ENCODE measurements at regions not wholly inside any gene's neighbourhood (a gene's known extent, or its start where the extent isn't known, plus 50 kb on each side); places are given as distances from the start of the nearest gene placed in this dataset.
"Not testable (repeated sequence)": the region's sequence is repeated elsewhere in the genome, so short reads cannot be mapped to it uniquely, and the experiment has no call there.

DNA sequence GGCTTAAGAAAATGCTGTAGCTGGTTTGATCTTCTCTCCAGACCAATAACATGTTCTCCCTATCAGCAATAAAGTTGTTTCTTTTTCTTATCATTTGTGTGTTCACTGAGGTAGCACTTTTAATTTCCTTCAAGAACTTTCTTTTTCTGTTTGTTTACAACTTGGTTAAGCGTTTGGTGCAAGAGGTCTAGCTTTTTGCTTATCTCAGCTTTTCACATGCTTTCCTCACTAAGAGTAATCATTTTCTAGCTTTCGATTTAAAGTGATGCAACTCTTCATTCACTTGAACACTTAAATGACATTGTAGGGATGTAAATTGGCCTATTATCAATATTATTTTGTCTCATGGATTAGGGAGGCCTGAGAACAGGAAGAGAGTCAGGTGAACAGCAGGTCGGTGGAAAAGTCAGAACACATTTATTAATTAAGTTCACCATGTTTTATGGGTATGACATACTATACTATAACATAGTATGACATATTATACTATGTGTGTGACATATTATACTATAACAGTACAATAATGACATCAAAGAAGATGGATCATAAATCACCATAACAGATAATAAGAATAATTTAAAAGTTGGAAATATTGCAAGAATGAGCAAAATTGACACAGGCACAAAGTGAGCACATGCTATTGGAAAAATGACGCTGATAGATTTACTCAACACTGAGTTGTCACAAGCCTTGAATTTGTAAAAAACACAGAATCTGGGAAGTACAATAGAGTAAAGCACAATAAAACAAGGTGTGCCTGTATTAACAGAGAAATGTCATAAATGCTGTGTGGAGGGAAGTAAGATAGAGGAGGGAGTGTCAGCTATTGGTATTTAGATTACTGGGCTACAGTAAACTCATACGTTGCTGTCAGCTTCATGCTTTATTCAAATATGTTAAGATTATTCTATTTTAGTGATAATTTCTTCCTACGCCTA is 218.6 kb upstream of the SLC7A11 start:
- no peaks in the 10 kb centered on the region for H3K36me3 ChIP-seq
- 83 to 90% methylated on average over 6 of the region's 6 CpGs for WGBS, 2 donors
- DNase-seq (ENCODE audit: low spot score in 2 of 2) = no peak
- TF ChIP-seq, protein P1, sequence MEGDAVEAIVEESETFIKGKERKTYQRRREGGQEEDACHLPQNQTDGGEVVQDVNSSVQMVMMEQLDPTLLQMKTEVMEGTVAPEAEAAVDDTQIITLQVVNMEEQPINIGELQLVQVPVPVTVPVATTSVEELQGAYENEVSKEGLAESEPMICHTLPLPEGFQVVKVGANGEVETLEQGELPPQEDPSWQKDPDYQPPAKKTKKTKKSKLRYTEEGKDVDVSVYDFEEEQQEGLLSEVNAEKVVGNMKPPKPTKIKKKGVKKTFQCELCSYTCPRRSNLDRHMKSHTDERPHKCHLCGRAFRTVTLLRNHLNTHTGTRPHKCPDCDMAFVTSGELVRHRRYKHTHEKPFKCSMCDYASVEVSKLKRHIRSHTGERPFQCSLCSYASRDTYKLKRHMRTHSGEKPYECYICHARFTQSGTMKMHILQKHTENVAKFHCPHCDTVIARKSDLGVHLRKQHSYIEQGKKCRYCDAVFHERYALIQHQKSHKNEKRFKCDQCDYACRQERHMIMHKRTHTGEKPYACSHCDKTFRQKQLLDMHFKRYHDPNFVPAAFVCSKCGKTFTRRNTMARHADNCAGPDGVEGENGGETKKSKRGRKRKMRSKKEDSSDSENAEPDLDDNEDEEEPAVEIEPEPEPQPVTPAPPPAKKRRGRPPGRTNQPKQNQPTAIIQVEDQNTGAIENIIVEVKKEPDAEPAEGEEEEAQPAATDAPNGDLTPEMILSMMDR (IDR thresholded peaks at IDR 0.05) = no peak
- no peak for TF ChIP-seq POLR2A (IDR thresholded peaks at IDR 0.05)
- no peak overlapping the region for H3K27ac ChIP-seq
- H3K27me3 ChIP-seq = no peaks in the 10 kb centered on the region
- no peaks in the 10 kb centered on the region for H3K4me1 ChIP-seq
- no peak overlapping the region for H3K4me3 ChIP-seq
- H3K9me3 ChIP-seq = no peaks in the 10 kb centered on the region

DNA sequence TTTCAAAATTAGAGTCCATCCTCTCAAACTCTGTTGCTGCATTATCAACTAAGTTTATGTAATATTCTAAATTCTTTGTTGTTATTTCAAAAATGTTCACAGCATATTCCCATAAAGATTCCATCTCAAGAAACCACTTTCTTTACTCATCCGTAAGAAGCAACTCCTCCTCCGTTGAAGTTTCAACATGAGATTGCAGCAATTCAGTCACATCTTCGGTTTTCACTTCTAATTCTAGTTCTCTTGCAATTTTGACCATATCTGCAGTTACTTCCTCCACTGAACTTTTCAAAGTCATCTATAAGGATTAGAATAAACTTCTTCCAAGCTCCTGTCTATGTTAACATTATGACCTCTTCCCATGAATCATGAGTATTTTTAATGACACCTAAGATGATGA is 216.6 kb upstream of the SLC7A11 start:
- 90% methylated on average over 3 of the region's 3 CpGs for WGBS, 2 donors
- Histone ChIP-seq H3K27ac (no peak overlapping the region), H3K9me3 (no peaks in the 10 kb centered on the region), H3K27me3 (no peaks in the 10 kb centered on the region), H3K4me3 (no peak overlapping the region), H3K36me3 (no peaks in the 10 kb centered on the region), H3K4me1 (no peaks in the 10 kb centered on the region)
- DNase-seq (ENCODE audit: low spot score in 2 of 2) = no peak
- TF ChIP-seq EP300 (IDR thresholded peaks at IDR 0.05) (no peak), POLR2A (IDR thresholded peaks at IDR 0.05) (no peak)
- TF ChIP-seq, protein P1 (IDR thresholded peaks at IDR 0.05) = no peak

DNA sequence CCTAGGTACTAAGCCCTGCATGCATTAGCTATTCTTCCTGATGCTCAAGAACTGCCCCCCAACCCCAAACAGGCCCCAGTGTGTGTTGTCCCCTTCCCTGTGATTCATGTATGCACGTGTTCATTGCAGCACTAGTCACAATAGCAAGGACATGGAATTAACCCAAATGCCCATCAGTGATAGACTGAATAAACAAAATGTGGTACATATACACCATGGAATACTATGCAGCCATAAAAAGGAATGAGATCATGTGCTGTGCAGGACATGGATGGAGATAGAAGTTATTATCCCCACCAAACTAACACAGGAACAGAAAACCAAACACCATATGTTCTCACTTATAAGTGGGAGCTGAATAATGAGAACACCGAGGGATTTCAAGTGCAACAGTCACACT is 214.2 kb upstream of the SLC7A11 start:
- not testable (repeated sequence) for DNase-seq (ENCODE audit: low spot score in 2 of 2)
- 90 to 100% methylated on average over 2 of the region's 2 CpGs for WGBS, 2 donors

DNA sequence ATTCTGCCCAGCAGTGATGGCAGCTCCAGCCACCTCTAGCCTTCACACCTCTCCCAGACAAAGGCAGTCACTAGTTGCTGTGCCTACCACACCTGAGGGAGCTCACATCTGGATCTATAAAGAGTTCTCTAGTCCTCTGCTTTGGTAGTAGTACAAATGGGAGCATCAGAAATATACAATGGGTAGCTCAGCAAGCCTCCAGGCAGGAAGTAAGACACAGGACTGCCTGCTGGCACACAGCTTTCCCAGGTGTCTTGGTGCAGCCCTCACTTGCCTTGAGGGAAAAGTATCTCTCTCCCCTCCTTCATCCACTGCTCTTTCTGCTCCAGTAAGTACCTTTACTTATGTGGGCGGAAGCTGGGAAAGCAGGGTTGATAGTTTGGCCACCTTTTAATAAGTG is 212.9 kb upstream of the SLC7A11 start:
- no peaks in the 10 kb centered on the region for H3K36me3 ChIP-seq
- TF ChIP-seq, protein P1 (IDR thresholded peaks at IDR 0.05) = no peak
- no peak for TF ChIP-seq EP300 (IDR thresholded peaks at IDR 0.05)
- TF ChIP-seq POLR2A (IDR thresholded peaks at IDR 0.05) = no peak
- no peak overlapping the region for H3K27ac ChIP-seq
- H3K4me3 ChIP-seq = no peak overlapping the region
- no peaks in the 10 kb centered on the region for H3K27me3 ChIP-seq
- WGBS, 2 donors = 95 to 100% methylated on average over 1 of the region's 1 CpG
- no peaks in the 10 kb centered on the region for H3K9me3 ChIP-seq
- no peaks in the 10 kb centered on the region for H3K4me1 ChIP-seq
- DNase-seq (ENCODE audit: low spot score in 2 of 2) = no peak

More for the DNA sequence above, 214.2 kb upstream of the SLC7A11 start:
- H3K4me3 ChIP-seq, H3K27ac ChIP-seq, H3K27me3 ChIP-seq, H3K9me3 ChIP-seq, H3K4me1 ChIP-seq, H3K36me3 ChIP-seq: not testable (repeated sequence)

DNA sequence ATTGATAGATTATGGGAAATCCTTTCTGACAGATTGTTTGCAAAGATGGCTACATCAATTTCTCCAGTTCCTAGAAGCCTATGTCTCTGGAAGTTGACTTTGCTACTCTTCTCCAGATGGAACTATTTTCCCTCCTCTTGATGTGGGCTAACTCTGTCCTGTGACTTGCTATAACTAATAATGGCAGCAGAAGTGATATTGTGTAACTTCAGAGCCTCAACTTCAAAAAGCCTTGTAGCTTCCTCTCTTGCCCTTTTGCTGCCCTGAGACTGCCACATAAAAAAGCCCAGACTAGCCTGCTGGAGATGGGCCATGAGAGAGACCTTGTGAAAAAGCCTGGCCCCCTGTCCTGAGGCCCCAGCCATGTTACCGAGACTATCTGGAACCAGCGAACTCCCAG is 210.7 kb upstream of the SLC7A11 start:
- H3K27me3 ChIP-seq = no peaks in the 10 kb centered on the region
- H3K36me3 ChIP-seq = no peaks in the 10 kb centered on the region
- TF ChIP-seq, protein P1 (IDR thresholded peaks at IDR 0.05) = no peak
- no peak for TF ChIP-seq POLR2A (IDR thresholded peaks at IDR 0.05)
- no peak for TF ChIP-seq EP300 (IDR thresholded peaks at IDR 0.05)
- H3K27ac ChIP-seq = no peak overlapping the region
- no peaks in the 10 kb centered on the region for H3K9me3 ChIP-seq
- no peaks in the 10 kb centered on the region for H3K4me1 ChIP-seq
- H3K4me3 ChIP-seq = no peak overlapping the region
- WGBS, 2 donors = 86 to 88% methylated on average over 2 of the region's 2 CpGs
- no peak for DNase-seq (ENCODE audit: low spot score in 2 of 2)
